ENCODE measurements at regions not wholly inside any gene's neighbourhood (a gene's known extent, or its start where the extent isn't known, plus 50 kb on each side); places are given as distances from the start of the nearest gene placed in this dataset.

GRCh38 chr2:196274387-196274809, 103.0 kb upstream of the STK17B start:
- TF ChIP-seq, protein P1, sequence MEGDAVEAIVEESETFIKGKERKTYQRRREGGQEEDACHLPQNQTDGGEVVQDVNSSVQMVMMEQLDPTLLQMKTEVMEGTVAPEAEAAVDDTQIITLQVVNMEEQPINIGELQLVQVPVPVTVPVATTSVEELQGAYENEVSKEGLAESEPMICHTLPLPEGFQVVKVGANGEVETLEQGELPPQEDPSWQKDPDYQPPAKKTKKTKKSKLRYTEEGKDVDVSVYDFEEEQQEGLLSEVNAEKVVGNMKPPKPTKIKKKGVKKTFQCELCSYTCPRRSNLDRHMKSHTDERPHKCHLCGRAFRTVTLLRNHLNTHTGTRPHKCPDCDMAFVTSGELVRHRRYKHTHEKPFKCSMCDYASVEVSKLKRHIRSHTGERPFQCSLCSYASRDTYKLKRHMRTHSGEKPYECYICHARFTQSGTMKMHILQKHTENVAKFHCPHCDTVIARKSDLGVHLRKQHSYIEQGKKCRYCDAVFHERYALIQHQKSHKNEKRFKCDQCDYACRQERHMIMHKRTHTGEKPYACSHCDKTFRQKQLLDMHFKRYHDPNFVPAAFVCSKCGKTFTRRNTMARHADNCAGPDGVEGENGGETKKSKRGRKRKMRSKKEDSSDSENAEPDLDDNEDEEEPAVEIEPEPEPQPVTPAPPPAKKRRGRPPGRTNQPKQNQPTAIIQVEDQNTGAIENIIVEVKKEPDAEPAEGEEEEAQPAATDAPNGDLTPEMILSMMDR (IDR thresholded peaks at IDR 0.05; ENCODE audit: low read depth, low read length), result no peak
- no peak for TF ChIP-seq EZH2phosphoT487 (IDR thresholded peaks at IDR 0.05; ENCODE audit: low read depth)

Measured in OCI-LY3 (cell line).